HFF-Myc (cell line): ENCODE measurements at regions not wholly inside any gene's neighbourhood (a gene's known extent, or its start where the extent isn't known, plus 50 kb on each side); places are given as distances from the start of the nearest gene placed in this dataset.

Source experiments
- DNase-seq: peaks from one replicate; pipeline ENCODE4 v3.0.0-alpha.2; 2011; ENCODE audit warnings: low read depth; ENCODE audit errors: extremely low read depth
- H3K4me3 ChIP-seq: replicated peaks from 2 replicates; pipeline ENCODE4 v1.5.1; 2011; ENCODE audit warnings: low read depth, mild to moderate bottlenecking, control low read depth, low read length
- TF ChIP-seq, protein P1 (sequence below): IDR thresholded peaks from 2 replicates; pipeline ENCODE4 v1.5.1; 2012; ENCODE audit warnings: mild to moderate bottlenecking, low read depth, low read length, control low read depth; ENCODE audit errors: missing control alignments

DNA sequence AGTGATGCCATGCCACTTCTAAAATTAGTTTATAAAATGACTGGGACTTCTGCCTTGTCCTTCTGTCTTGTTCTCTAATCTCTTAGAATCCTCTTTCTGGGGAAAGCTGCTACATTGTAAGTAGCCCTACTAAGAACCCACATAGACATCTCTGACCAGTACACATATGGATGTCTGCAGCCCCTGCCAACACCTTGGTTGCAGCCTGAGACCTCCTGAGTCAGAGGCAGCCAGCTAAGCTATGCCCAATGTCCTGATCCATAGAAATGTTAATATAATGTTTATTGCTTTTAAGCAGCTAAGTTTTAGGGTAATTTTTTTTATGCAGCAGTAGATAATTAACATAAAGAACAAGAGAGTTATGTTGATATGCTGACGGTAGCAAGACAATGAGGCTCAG is 1029.5 kb upstream of the INTU start:
- TF ChIP-seq, protein P1, sequence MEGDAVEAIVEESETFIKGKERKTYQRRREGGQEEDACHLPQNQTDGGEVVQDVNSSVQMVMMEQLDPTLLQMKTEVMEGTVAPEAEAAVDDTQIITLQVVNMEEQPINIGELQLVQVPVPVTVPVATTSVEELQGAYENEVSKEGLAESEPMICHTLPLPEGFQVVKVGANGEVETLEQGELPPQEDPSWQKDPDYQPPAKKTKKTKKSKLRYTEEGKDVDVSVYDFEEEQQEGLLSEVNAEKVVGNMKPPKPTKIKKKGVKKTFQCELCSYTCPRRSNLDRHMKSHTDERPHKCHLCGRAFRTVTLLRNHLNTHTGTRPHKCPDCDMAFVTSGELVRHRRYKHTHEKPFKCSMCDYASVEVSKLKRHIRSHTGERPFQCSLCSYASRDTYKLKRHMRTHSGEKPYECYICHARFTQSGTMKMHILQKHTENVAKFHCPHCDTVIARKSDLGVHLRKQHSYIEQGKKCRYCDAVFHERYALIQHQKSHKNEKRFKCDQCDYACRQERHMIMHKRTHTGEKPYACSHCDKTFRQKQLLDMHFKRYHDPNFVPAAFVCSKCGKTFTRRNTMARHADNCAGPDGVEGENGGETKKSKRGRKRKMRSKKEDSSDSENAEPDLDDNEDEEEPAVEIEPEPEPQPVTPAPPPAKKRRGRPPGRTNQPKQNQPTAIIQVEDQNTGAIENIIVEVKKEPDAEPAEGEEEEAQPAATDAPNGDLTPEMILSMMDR, result no peak
- no peak for DNase-seq
- H3K4me3 ChIP-seq, result no peak overlapping the region

DNA sequence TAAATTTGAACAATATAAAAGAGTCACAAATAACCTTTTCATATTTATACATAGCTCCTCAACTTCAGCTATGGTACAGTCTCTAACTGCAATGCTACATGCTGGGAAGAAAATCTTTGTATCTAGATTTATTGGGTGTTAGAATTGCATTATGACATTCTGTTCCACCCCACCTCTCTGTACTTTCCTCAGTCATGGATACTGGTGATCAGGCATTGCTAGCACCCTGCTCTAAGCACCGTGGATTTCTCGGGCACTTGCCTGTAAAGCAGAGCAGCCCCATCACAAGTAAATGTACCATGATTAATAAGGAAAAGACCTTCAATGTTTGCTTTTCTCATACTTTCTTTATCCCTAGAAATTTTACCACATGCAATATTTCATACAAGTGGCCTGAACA is 1028.9 kb upstream of the INTU start:
- no peak for DNase-seq
- TF ChIP-seq, protein P1, result no peak
- H3K4me3 ChIP-seq, result no peak overlapping the region

DNA sequence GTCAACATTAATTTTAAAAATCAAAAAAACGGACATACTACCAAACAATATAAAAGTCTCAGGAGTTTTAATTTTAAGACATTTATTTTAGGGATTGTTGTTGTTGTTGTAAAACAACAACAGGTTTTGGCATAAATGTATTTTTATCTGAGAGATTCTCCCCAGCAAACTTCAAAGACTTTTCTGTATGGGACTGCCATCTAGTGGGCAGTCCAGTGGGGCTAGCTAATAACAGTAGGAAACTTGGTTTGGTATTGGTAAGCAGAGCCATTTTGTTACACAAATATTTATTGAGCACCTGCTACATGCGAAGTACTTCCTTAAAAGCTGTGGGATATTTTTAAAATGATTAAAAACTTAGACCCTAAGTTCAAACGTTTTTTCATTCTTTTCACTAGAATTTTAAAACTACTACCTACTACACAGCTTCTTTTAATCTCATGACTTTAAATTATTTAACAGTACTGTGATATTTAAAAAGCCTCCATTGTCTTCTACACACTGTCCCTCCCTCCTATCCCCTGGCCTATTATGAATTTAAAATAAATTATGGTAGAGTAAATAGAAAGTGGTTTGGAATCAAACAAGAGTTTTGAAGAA is 1028.4 kb upstream of the INTU start:
- no peak overlapping the region for H3K4me3 ChIP-seq
- TF ChIP-seq, protein P1, result peak; percentile 78
- DNase-seq, result no peak

DNA sequence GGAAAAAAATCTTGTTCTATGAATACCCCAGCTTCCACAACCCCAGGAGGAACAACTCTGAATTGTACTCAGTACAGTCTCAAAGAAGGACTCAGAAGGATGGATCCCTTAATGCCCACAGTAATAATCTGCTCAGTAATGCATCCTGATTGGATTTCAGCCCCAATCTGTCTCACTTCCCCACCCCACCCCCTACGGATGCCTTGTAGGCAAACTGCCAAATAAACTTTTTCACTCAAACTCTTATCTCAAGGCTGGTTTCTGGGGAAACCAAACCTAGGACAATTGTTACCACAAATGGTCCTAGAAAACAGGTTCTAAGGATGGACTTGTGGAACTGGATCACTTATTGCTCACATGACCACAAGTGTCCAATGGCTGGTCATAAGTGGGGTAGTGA is 1021.8 kb upstream of the INTU start:
- no peak overlapping the region for H3K4me3 ChIP-seq
- TF ChIP-seq, protein P1, result no peak
- no peak for DNase-seq

DNA sequence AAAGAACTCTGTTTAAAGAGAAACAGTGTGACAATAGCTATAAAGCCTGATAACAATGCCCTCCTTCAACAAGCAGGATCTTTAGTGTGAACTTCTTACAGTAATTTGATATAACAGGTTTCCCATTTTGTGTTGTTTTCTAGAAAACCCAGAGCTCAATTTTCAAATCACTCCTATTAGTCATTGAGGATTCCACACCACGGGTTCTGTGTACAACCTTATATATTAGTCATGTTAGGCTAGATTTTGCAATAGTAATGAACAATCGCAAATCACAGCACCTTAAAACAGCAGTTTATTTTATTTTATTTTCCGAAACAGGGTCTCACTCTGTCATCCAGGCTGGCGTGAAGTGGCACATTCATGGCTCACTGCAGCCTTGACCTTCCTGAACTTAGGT is 1020.9 kb upstream of the INTU start:
- TF ChIP-seq, protein P1, result no peak
- DNase-seq, result no peak
- no peak overlapping the region for H3K4me3 ChIP-seq

DNA sequence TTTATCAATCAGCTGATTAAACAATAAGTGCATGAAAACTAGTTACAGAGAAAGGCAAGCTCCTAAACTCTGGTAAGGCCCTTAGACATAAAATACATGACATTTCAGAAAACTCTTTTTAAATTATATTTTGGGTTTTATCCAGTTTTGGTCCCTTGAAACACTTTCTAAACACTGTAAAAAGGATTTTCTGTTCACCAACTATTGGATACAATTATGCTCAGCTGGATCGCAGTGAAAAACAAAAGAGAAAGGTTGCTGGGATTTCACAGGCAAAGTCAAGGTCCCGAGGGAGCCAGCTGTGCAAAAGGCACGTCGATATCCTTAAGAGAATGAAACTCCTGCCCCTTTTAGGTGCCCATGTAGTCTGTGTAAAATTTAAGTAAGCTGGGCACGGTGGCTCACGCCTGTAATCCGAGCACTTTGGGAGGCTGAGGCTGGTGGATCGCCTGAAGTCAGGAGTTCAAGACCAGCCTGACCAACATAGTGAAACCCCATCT is 1018.4 kb upstream of the INTU start:
- no peak overlapping the region for H3K4me3 ChIP-seq
- TF ChIP-seq, protein P1, result no peak
- no peak for DNase-seq

DNA sequence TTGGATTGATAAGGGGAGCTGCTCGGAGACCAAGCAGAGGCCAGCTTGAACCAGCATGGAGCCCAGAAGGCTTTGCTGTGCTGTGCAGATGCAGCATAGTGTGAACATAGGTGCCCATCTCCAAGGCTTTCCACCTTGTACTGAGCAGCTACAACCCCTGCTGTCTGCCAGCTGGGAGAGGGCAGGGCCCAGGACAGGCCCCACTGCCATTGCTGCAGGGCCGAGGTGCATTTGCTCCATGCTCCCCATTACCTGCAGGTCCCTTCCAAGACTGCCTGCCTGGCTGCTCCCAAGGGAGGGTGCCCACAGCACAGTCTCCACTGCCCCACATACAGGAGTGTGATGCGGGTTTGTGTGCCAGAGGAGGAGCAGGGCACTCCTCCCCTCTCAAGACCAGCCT is 1016.0 kb upstream of the INTU start:
- no peak overlapping the region for H3K4me3 ChIP-seq
- no peak for DNase-seq
- TF ChIP-seq, protein P1, result no peak
